Gastroesophageal sphincter (tissue), 4 donors: ENCODE measurements at regions not wholly inside any gene's neighbourhood (a gene's known extent, or its start where the extent isn't known, plus 50 kb on each side); places are given as distances from the start of the nearest gene placed in this dataset.

ENCODE experiments used
- ATAC-seq: fragments of 150-250 bp; one replicate; pipeline ENCODE4 v1.9.1; 2016; ENCODE audit warnings: mild to moderate bottlenecking, moderate library complexity
- H3K27ac ChIP-seq, 4 donors: fragments of 200-600 bp; sonication (generic) in 3 of 4; 1 replicate in 3 of 4; 2 replicates in 1 of 4; pipeline ENCODE4 v1.5.1; 2016 to 2019
- H3K27me3 ChIP-seq: fragments of 200-600 bp; sonication (generic); one replicate; pipeline ENCODE4 v1.5.1; 2019
- H3K36me3 ChIP-seq, 2 donors: fragments of 200-600 bp; sonication (generic); one replicate each; pipeline ENCODE4 v1.5.1; 2019; ENCODE audit warnings: control low read depth in 1 of 2
- H3K4me1 ChIP-seq, 3 donors: fragments of 200-600 bp; sonication (generic); 1 replicate in 2 of 3; 2 replicates in 1 of 3; pipeline ENCODE4 v1.5.1; 2016 to 2019; ENCODE audit warnings: control low read depth in 2 of 3
- H3K4me3 ChIP-seq, 2 donors: fragments of 200-600 bp; sonication (generic); one replicate each; pipeline ENCODE4 v1.5.1; 2019; ENCODE audit warnings: mild to moderate bottlenecking in 1 of 2, moderate library complexity in 1 of 2
- H3K9me3 ChIP-seq, 3 donors: fragments of 200-600 bp; sonication (generic); one replicate each; pipeline ENCODE4 v1.5.1; 2017 to 2019; ENCODE audit warnings: control low read depth in 2 of 3
- EP300 ChIP-seq: sonication (generic); formaldehyde crosslinking; IDR thresholded peaks from one replicate; pipeline ENCODE4 v1.6.1; 2017; ENCODE audit warnings: antibody characterized with exemption, mild to moderate bottlenecking
- POLR2A ChIP-seq, 2 donors: fragments of 450-650 bp; IDR thresholded peaks; one replicate each; pipeline ENCODE4 v1.6.1; 2017; ENCODE audit warnings: antibody characterized with exemption in 2 of 2, mild to moderate bottlenecking in 2 of 2, moderate library complexity in 1 of 2
- POLR2AphosphoS5 ChIP-seq: sonication (generic); formaldehyde crosslinking; IDR thresholded peaks from one replicate; pipeline ENCODE4 v1.6.1; 2017; ENCODE audit warnings: antibody characterized with exemption
- WGBS, 2 donors: methylation state at CpG; one replicate each; pipeline ENCODE4 v1.1.5; 2018; ENCODE audit warnings: low coverage in 1 of 2; 5-methylcytosine and 5-hydroxymethylcytosine counted together
- TF ChIP-seq, protein P1 (sequence below), 4 experiments: fragments of 200-600 bp in 2 of 4; fragments of 450-650 bp in 2 of 4; sonication (generic) in 1 of 4; IDR thresholded peaks; one replicate each; pipeline ENCODE4 v1.5.1; 2017 to 2019; ENCODE audit warnings: antibody characterized with exemption in 4 of 4, mild to moderate bottlenecking in 2 of 4, moderate library complexity in 2 of 4

GRCh38 chr2:217664761-217665160 is 338.0 kb downstream of the TNS1 start:
- Histone ChIP-seq H3K36me3 (no peaks in the 10 kb centered on the region), H3K9me3 (no peaks in the 10 kb centered on the region), H3K27ac (no peak overlapping the region), H3K27me3 (no peaks in the 10 kb centered on the region), H3K4me3 (no peak overlapping the region), H3K4me1 (peaks cover 3 to 50% (median 10%) of the 10 kb centered on the region in 3 donors)
- WGBS, 2 donors, result 68% methylated on average over 2 of the region's 2 CpGs
- no peak for ATAC-seq
- TF ChIP-seq EP300 (no peak), POLR2A (IDR thresholded peaks at IDR 0.05) (no peak), POLR2AphosphoS5 (no peak)
- TF ChIP-seq, protein P1, sequence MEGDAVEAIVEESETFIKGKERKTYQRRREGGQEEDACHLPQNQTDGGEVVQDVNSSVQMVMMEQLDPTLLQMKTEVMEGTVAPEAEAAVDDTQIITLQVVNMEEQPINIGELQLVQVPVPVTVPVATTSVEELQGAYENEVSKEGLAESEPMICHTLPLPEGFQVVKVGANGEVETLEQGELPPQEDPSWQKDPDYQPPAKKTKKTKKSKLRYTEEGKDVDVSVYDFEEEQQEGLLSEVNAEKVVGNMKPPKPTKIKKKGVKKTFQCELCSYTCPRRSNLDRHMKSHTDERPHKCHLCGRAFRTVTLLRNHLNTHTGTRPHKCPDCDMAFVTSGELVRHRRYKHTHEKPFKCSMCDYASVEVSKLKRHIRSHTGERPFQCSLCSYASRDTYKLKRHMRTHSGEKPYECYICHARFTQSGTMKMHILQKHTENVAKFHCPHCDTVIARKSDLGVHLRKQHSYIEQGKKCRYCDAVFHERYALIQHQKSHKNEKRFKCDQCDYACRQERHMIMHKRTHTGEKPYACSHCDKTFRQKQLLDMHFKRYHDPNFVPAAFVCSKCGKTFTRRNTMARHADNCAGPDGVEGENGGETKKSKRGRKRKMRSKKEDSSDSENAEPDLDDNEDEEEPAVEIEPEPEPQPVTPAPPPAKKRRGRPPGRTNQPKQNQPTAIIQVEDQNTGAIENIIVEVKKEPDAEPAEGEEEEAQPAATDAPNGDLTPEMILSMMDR (IDR thresholded peaks at IDR 0.05), result no peak

DNA sequence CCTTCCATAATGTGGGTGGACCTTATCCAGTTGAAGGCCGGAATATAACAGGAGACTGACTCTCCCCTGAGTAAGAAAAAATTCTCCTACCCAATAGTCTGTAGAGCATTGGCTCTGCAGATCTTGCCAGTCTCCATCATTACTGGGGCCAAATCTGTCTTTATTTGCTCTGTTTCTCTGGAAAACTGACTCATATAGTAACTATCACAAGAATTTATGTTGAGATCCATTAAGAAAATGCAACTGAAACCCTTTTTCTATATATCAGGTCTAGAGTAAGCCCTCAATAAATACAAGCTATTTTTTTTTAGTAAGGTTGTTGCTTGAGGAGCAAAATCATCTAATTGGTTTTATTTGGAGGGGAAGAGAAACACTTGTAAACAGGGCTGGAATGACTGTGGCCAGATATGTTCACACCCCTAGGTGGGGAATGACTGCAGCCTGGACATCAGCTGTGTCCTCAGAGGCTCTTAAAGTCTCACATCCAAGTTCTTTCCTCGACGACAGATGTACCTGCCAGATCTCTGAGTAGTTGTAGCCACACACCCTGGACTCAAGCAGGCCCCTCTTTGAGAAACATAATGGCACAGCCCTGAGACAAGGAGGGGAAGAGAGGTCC is 339.7 kb downstream of the TNS1 start:
- ATAC-seq, result no peak

GRCh38 chr2:217661378-217661777 is 341.4 kb downstream of the TNS1 start:
- Histone ChIP-seq H3K9me3 (no peaks in the 10 kb centered on the region), H3K27me3 (no peaks in the 10 kb centered on the region), H3K4me1 (peaks cover 0 to 33% (median 0%) of the 10 kb centered on the region in 3 donors), H3K27ac (peak overlapping the region in 3 of 4 donors; percentile 41 to 56 (median 51)), H3K4me3 (no peak overlapping the region), H3K36me3 (no peaks in the 10 kb centered on the region)
- no peak for ATAC-seq
- TF ChIP-seq POLR2AphosphoS5 (no peak), POLR2A (IDR thresholded peaks at IDR 0.05) (no peak), EP300 (no peak)
- TF ChIP-seq, protein P1 (IDR thresholded peaks at IDR 0.05), result no peak

More for the DNA sequence above, 339.7 kb downstream of the TNS1 start:
- H3K36me3 ChIP-seq, result no peaks in the 10 kb centered on the region
- H3K27ac ChIP-seq, result no peak overlapping the region
- H3K9me3 ChIP-seq, result no peaks in the 10 kb centered on the region
- no peak overlapping the region for H3K4me3 ChIP-seq
- WGBS, 2 donors, result 75 to 90% methylated on average over 2 to 3 of the region's 3 CpGs
- TF ChIP-seq, protein P1 (IDR thresholded peaks at IDR 0.05), result no peak
- TF ChIP-seq POLR2AphosphoS5, result no peak
- TF ChIP-seq EP300, result no peak
- TF ChIP-seq POLR2A (IDR thresholded peaks at IDR 0.05), result no peak
- H3K27me3 ChIP-seq, result no peaks in the 10 kb centered on the region
- H3K4me1 ChIP-seq, result peaks cover 3 to 50% (median 10%) of the 10 kb centered on the region in 3 donors

DNA sequence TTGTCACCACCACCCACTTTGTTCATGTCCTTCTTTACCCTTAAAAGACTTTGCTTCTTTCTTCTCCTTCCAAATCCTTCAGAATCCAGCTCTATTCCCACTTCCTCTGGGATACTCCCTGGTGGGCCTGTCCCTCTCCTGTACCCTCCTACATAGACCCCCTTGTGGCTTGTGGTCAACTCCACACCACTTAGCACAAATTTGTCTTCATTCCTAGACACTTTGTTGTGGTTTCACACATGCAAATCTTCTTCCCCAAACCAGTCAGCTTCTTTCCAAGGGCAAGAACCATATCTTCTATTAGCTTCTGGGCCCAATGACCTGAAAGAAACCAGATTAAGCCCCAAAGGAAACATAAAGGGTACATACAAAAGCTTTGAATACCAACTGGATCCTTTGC is 342.4 kb downstream of the TNS1 start:
- Histone ChIP-seq H3K27me3 (no peaks in the 10 kb centered on the region), H3K9me3 (no peaks in the 10 kb centered on the region), H3K36me3 (no peaks in the 10 kb centered on the region), H3K4me1 (peaks cover 0 to 23% (median 0%) of the 10 kb centered on the region in 3 donors), H3K27ac (no peak overlapping the region), H3K4me3 (no peak overlapping the region)
- no peak for ATAC-seq
- TF ChIP-seq POLR2A (IDR thresholded peaks at IDR 0.05) (no peak), EP300 (no peak), POLR2AphosphoS5 (no peak)
- TF ChIP-seq, protein P1 (IDR thresholded peaks at IDR 0.05), result no peak

GRCh38 chr2:217658806-217659205 is 344.0 kb downstream of the TNS1 start:
- ATAC-seq, result no peak
- Histone ChIP-seq H3K9me3 (no peaks in the 10 kb centered on the region), H3K27ac (no peak overlapping the region), H3K4me1 (peaks cover 0 to 17% (median 0%) of the 10 kb centered on the region in 3 donors), H3K4me3 (no peak overlapping the region), H3K36me3 (no peaks in the 10 kb centered on the region), H3K27me3 (no peaks in the 10 kb centered on the region)
- TF ChIP-seq, protein P1 (IDR thresholded peaks at IDR 0.05), result no peak
- TF ChIP-seq EP300 (no peak), POLR2AphosphoS5 (no peak), POLR2A (IDR thresholded peaks at IDR 0.05) (no peak)
